ENCODE measurements at regions not wholly inside any gene's neighbourhood (a gene's known extent, or its start where the extent isn't known, plus 50 kb on each side); places are given as distances from the start of the nearest gene placed in this dataset.

- CTCF ChIA-PET: interaction anchor here (0.6 to 1.6 kb wide), 7 partner anchors 8 to 979 kb away, joined by 3 to 6 read pairs (median 4); no protein-coding TSS in a partner anchor
- BruUV-seq (replicated peaks): no TSS peak
- 96% methylated on average over 2 of the region's 2 CpGs for WGBS (ENCODE audit: insufficient coverage, insufficient replicate concordance, low lambda C conversion rate, missing lambda C conversion rate)
Observed at GRCh38 chr3:59436164-59436958, 386.5 kb upstream of the CFAP20DC start.

More at GRCh38 chr3:59436164-59436958, 386.5 kb upstream of the CFAP20DC start:
- H4K20me1 ChIP-seq (ENCODE audit: control insufficient read depth, insufficient read depth): no peaks in the 10 kb centered on the region
- no peak overlapping the region for H3K9ac ChIP-seq (ENCODE audit: control insufficient read depth, insufficient read depth, low read length)
- peaks cover 6% of the 10 kb centered on the region; the same call in 2 of the 3 replicates for H3K9me3 ChIP-seq (replicated peaks; ENCODE audit: control insufficient read depth, insufficient read depth, low read length)
- no peak overlapping the region for H2AFZ ChIP-seq (ENCODE audit: control insufficient read depth, low read depth, low read length)
- no peak for FAIRE-seq
- H3K4me1 ChIP-seq (ENCODE audit: control insufficient read depth, insufficient read depth, low read length): no peaks in the 10 kb centered on the region
- intact Hi-C loops (cut with micrococcal nuclease; ENCODE audit: unreplicated experiment) (no loop called here), in situ Hi-C loops (cut with MboI) (no loop called here)
- SMC1A ChIA-PET (ENCODE audit: uncharacterized antibody, unreplicated experiment): interaction anchor here (0.9 to 2.9 kb wide), 16 partner anchors 8 to 224 kb away, joined by 3 to 14 read pairs (median 4); no protein-coding TSS in a partner anchor
- no peak for DNase-seq (ENCODE audit: low read depth, low spot score)
- no peak overlapping the region for H3K4me2 ChIP-seq (ENCODE audit: control insufficient read depth, insufficient read depth)
- RAD21 ChIA-PET (ENCODE audit: unreplicated experiment): interaction anchor here (0.6 to 2.3 kb wide), 6 partner anchors 10 to 50 kb away, joined by 3 to 6 read pairs (median 3); no protein-coding TSS in a partner anchor
- H3K27me3 ChIP-seq (replicated peaks in 1 of 2; ENCODE audit: control insufficient read depth in 2 of 2, insufficient read depth in 2 of 2, low read length in 1 of 2): no peaks in the 10 kb centered on the region
- ATAC-seq: peak; percentile 56
- TF ChIP-seq NR2C1 (IDR thresholded peaks at IDR 0.05) (0 out of 2 replicates have a peak, but pooled peaks have one; percentile 7), POLR2A (IDR thresholded peaks at IDR 0.05; ENCODE audit: low read depth, low read length) (no peak), ZNF687 (IDR thresholded peaks at IDR 0.05) (0 out of 2 replicates have a peak, but pooled peaks have one; percentile 28), NR2F1 (conservative IDR thresholded peaks at IDR 0.05) (peak; percentile 74)
- no peak overlapping the region for H3K27ac ChIP-seq (ENCODE audit: control insufficient read depth, insufficient read depth)
- H3K4me3 ChIP-seq: no peak overlapping the region
- H3K79me2 ChIP-seq (ENCODE audit: control insufficient read depth, insufficient read depth, low read length): no peaks in the 10 kb centered on the region
- no peaks in the 10 kb centered on the region for H3K36me3 ChIP-seq (ENCODE audit: control insufficient read depth in 2 of 2, insufficient read depth in 2 of 2, low read length in 1 of 2)
- POLR2A ChIA-PET: interaction anchor here (1.1 kb wide), 1 partner anchor 8 kb away, joined by 3 read pairs; no protein-coding TSS in a partner anchor
